GM23338 (cell line): ENCODE measurements at regions not wholly inside any gene's neighbourhood (a gene's known extent, or its start where the extent isn't known, plus 50 kb on each side); places are given as distances from the start of the nearest gene placed in this dataset.

Source experiments
- ATAC-seq: fragments of 200-7000 bp; cut with Tn5 transposase; 3 replicates; pipeline ENCODE4 v1.9.1; 2020
- DNase-seq: peaks from one replicate; pipeline ENCODE4 v3.0.0-alpha.2; 2015; ENCODE audit warnings: low spot score
- H2AFZ ChIP-seq: fragments of 200-600 bp; sonication (generic); 2 replicates; pipeline ENCODE4 v1.8.0; 2016; ENCODE audit warnings: antibody characterized with exemption, mild to moderate bottlenecking, moderate library complexity
- H3F3A ChIP-seq: fragments of 200-600 bp; sonication (generic); replicated peaks from 2 replicates; pipeline ENCODE4 v1.8.0; 2017; ENCODE audit warnings: antibody characterized with exemption, mixed run types, low read depth
- H3K27ac ChIP-seq: fragments of 200-600 bp; sonication (generic); 2 replicates; pipeline ENCODE4 v1.6.1; 2016; ENCODE audit warnings: low read depth
- H3K27me3 ChIP-seq: fragments of 200-600 bp; sonication (generic); 2 replicates; pipeline ENCODE4 v1.8.0; 2016; ENCODE audit warnings: mild to moderate bottlenecking, mixed run types, moderate library complexity; ENCODE audit not compliant: insufficient read depth
- H3K36me3 ChIP-seq: fragments of 200-600 bp; sonication (generic); 2 replicates; pipeline ENCODE4 v1.8.0; 2016; ENCODE audit warnings: mild to moderate bottlenecking; ENCODE audit not compliant: insufficient read depth
- H3K4me1 ChIP-seq: fragments of 200-600 bp; sonication (generic); 2 replicates; pipeline ENCODE4 v1.8.0; 2016; ENCODE audit warnings: mild to moderate bottlenecking, moderate library complexity; ENCODE audit not compliant: insufficient read depth
- H3K4me2 ChIP-seq: fragments of 200-600 bp; sonication (generic); 2 replicates; pipeline ENCODE4 v1.7.1; 2017; ENCODE audit warnings: mixed run types
- H3K4me3 ChIP-seq: fragments of 200-600 bp; sonication (generic); 2 replicates; pipeline ENCODE4 v1.6.1; 2016; ENCODE audit warnings: mixed run types
- H3K79me2 ChIP-seq: fragments of 200-600 bp; sonication (generic); replicated peaks from 2 replicates; pipeline ENCODE4 v1.8.0; 2017; ENCODE audit warnings: mild to moderate bottlenecking; ENCODE audit not compliant: insufficient read depth
- H3K9me2 ChIP-seq: fragments of 200-600 bp; sonication (generic); 2 replicates; pipeline ENCODE4 v1.8.0; 2017; ENCODE audit not compliant: insufficient read depth
- H4K20me1 ChIP-seq: fragments of 200-600 bp; sonication (generic); replicated peaks from 2 replicates; pipeline ENCODE4 v1.8.0; 2017; ENCODE audit warnings: mild to moderate bottlenecking; ENCODE audit not compliant: insufficient read depth
- H3K27ac Mint-ChIP-seq: 2 replicates; pipeline ENCODE4 v1.8.0; 2020; ENCODE audit warnings: inconsistent platforms, mild to moderate bottlenecking, moderate library complexity, mixed read lengths
- H3K27me3 Mint-ChIP-seq: 3 replicates; pipeline ENCODE4 v1.8.0; 2022; ENCODE audit warnings: low read depth, mild to moderate bottlenecking, moderate library complexity, mixed read lengths, inconsistent platforms; ENCODE audit not compliant: insufficient read depth, poor library complexity
- H3K36me3 Mint-ChIP-seq: 3 replicates; pipeline ENCODE4 v1.8.0; 2021; ENCODE audit warnings: low read depth, mild to moderate bottlenecking, inconsistent platforms, moderate library complexity, mixed read lengths
- H3K4me1 Mint-ChIP-seq: 3 replicates; pipeline ENCODE4 v1.8.0; 2020; ENCODE audit warnings: mild to moderate bottlenecking, inconsistent platforms, mixed read lengths
- H3K4me3 Mint-ChIP-seq: 3 replicates; pipeline ENCODE4 v1.8.0; 2021; ENCODE audit warnings: moderate library complexity, mild to moderate bottlenecking, inconsistent platforms, mixed read lengths
- H3K9me3 Mint-ChIP-seq: 3 replicates; pipeline ENCODE4 v1.8.0; 2020; ENCODE audit warnings: moderate library complexity, mild to moderate bottlenecking, inconsistent platforms, mixed read lengths
- CREB1 ChIP-seq: fragments of 250-450 bp; sonication (Bioruptor Pico); IDR thresholded peaks from 2 replicates; pipeline ENCODE4 v1.5.0; 2020; ENCODE audit warnings: low read depth, mild to moderate bottlenecking, moderate library complexity
- EZH2phosphoT487 ChIP-seq: fragments of 200-600 bp; sonication (generic); IDR thresholded peaks from one replicate; pipeline ENCODE4 v1.8.1; 2018; ENCODE audit warnings: antibody characterized with exemption; ENCODE audit not compliant: unreplicated experiment
- JUNB ChIP-seq: IDR thresholded peaks from one replicate; pipeline ENCODE4 v1.6.1; 2016; ENCODE audit warnings: antibody characterized with exemption; ENCODE audit not compliant: unreplicated experiment
- NANOG ChIP-seq: IDR thresholded peaks from 2 replicates; pipeline ENCODE4 v1.6.1; 2016; ENCODE audit warnings: antibody characterized with exemption, borderline replicate concordance
- POLR2AphosphoS5 ChIP-seq: IDR thresholded peaks from 2 replicates; pipeline ENCODE4 v1.6.1; 2016; ENCODE audit warnings: antibody characterized with exemption, low read depth
- STAT1 ChIP-seq: IDR thresholded peaks from one replicate; pipeline ENCODE4 v1.6.1; 2016; ENCODE audit warnings: antibody characterized with exemption; ENCODE audit not compliant: unreplicated experiment
- ZNF114 ChIP-seq: fragments of 250-450 bp; sonication (Bioruptor Pico); IDR thresholded peaks from 2 replicates; pipeline ENCODE4 v1.5.0; 2020; ENCODE audit warnings: mild to moderate bottlenecking, moderate library complexity
- ZNF331 ChIP-seq: fragments of 250-450 bp; sonication (Bioruptor Pico); IDR thresholded peaks from 2 replicates; pipeline ENCODE4 v1.5.0; 2020; ENCODE audit warnings: low read depth, mild to moderate bottlenecking, moderate library complexity
- TF ChIP-seq, protein P1 (sequence below): IDR thresholded peaks from 2 replicates; pipeline ENCODE4 v1.6.1; 2016; ENCODE audit warnings: antibody characterized with exemption

DNA sequence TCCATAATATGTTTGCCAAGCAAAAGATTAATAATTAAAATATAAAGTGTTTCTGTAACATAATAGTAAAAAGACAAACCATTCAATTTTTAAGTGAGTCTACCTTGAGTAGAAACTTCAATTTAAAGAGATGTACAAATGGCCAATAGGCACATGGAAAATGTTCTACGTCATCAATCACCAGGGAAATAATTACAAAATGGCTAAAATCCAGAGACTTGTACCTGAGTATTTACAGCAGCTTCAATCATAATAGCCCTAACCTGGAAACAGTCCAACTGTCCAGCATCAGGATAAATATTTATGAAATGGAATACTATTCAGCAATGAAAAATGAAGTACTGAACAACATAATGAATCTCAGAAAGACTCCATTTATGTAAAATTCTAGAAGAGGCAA lies 95.5 kb upstream of the FAR2 start:
- H3K9me3 Mint-ChIP-seq: no peaks in the 10 kb centered on the region
- no peak for ATAC-seq

DNA sequence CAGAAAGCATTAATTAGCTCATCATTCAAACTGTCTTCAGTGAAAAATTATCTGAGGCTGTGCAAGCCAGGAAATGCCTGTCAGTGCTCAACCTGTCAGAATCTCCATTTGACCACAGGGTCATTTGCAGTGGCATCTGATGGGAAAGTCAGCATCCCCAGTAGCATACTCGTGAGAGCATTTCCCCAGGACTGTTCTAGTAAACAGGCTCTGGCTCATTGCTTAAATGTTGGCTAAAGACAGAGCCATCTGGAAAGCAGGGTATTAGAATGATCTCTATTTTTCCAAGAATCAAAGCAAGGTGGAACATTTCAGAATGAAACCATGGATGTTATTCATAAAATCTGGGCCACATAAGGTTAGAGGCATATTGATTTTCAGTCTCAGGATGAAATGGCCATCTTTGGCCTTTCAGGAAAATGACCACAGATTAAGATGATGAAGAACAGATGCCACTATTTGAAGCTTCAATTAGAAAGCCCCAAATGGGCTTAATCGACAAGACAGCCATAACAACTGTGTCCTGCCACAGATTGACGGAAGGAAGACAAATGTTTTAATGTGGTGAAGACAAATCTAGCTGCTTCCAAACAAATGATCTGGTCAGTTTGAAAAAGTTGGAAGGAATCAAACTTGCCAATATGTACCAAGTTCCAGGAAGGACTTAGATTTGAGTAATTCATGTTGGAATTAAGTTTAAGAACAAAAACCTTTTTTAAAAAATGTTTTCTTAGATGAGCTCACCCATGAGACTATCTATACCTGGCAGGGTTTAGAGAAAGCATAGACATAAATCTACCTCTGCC lies 94.0 kb upstream of the FAR2 start:
- Histone ChIP-seq H3F3A (no peaks in the 10 kb centered on the region), H3K4me1 (no peaks in the 10 kb centered on the region), H3K27ac (no peak overlapping the region), H4K20me1 (no peaks in the 10 kb centered on the region), H3K79me2 (no peaks in the 10 kb centered on the region), H2AFZ (peak overlapping the region; percentile 0; the same call in 1 of the 2 replicates), H3K27me3 (no peaks in the 10 kb centered on the region), H3K4me3 (no peak overlapping the region), H3K9me2 (no peaks in the 10 kb centered on the region), H3K36me3 (no peaks in the 10 kb centered on the region), H3K4me2 (no peak overlapping the region)
- no peaks in the 10 kb centered on the region; the same call in 2 of the 3 replicates for H3K36me3 Mint-ChIP-seq
- H3K27ac Mint-ChIP-seq: no peak overlapping the region
- no peaks in the 10 kb centered on the region for H3K27me3 Mint-ChIP-seq
- H3K4me3 Mint-ChIP-seq: no peak overlapping the region
- TF ChIP-seq ZNF114 (no peak), NANOG (no peak)
- H3K4me1 Mint-ChIP-seq: no peaks in the 10 kb centered on the region
- H3K9me3 Mint-ChIP-seq: no peaks in the 10 kb centered on the region
- no peak for ATAC-seq
- DNase-seq: no peak

More for the DNA sequence above, 95.5 kb upstream of the FAR2 start:
- Histone ChIP-seq H4K20me1 (no peaks in the 10 kb centered on the region), H3K4me1 (no peaks in the 10 kb centered on the region), H3K27ac (no peak overlapping the region), H3K27me3 (no peaks in the 10 kb centered on the region), H3K4me2 (no peak overlapping the region), H3K79me2 (no peaks in the 10 kb centered on the region), H2AFZ (no peak overlapping the region), H3F3A (no peaks in the 10 kb centered on the region), H3K36me3 (no peaks in the 10 kb centered on the region), H3K9me2 (peaks cover 4% of the 10 kb centered on the region; the same call in 1 of the 2 replicates), H3K4me3 (no peak overlapping the region)
- no peak overlapping the region for H3K27ac Mint-ChIP-seq
- no peak for TF ChIP-seq ZNF331 (CRISPR knock-in tag)
- no peak for TF ChIP-seq CREB1 (CRISPR knock-in tag)
- TF ChIP-seq, protein P1, sequence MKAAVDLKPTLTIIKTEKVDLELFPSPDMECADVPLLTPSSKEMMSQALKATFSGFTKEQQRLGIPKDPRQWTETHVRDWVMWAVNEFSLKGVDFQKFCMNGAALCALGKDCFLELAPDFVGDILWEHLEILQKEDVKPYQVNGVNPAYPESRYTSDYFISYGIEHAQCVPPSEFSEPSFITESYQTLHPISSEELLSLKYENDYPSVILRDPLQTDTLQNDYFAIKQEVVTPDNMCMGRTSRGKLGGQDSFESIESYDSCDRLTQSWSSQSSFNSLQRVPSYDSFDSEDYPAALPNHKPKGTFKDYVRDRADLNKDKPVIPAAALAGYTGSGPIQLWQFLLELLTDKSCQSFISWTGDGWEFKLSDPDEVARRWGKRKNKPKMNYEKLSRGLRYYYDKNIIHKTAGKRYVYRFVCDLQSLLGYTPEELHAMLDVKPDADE: no peak
- TF ChIP-seq NANOG: no peak
- no peak for TF ChIP-seq JUNB
- TF ChIP-seq EZH2phosphoT487: no peak
- no peak for TF ChIP-seq STAT1
- no peak for TF ChIP-seq POLR2AphosphoS5
- no peaks in the 10 kb centered on the region; the same call in 2 of the 3 replicates for H3K36me3 Mint-ChIP-seq
- H3K4me3 Mint-ChIP-seq: no peak overlapping the region
- no peaks in the 10 kb centered on the region for H3K4me1 Mint-ChIP-seq
- H3K27me3 Mint-ChIP-seq: no peaks in the 10 kb centered on the region
- no peak for DNase-seq

DNA sequence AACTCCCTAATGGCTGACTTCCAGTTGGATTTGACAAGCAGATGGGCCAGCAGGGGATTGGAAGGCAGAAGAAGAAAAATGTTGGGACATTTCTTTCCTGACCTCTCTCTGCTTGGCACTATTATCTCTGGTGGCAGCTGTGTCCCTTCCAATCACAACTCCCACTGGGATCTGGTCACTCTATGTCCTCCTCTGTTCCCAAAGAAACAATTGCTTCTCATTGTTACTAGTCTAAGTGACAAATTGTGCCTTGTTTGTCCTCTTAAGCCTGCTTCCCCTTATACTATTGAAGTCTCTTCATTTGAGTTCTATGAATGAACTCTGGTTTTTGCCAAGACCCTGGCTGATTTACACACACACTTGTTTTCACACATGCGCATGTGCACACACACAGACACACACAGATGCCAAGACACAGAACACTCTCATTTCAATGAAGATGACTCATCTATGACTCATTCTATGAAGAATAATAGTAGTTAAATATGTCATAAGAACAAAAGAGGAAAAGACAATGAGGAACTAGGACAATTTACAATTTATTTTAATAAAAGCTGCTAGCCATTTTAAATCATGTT lies 83.0 kb upstream of the FAR2 start:
- no peak overlapping the region for H3K4me3 Mint-ChIP-seq
- Histone ChIP-seq H3K27me3 (no peaks in the 10 kb centered on the region), H2AFZ (no peak overlapping the region), H4K20me1 (no peaks in the 10 kb centered on the region), H3K79me2 (no peaks in the 10 kb centered on the region), H3K4me2 (no peak overlapping the region), H3F3A (no peaks in the 10 kb centered on the region), H3K9me2 (no peaks in the 10 kb centered on the region), H3K4me3 (no peak overlapping the region), H3K36me3 (no peaks in the 10 kb centered on the region), H3K27ac (no peak overlapping the region), H3K4me1 (peaks cover 18% of the 10 kb centered on the region)
- H3K27me3 Mint-ChIP-seq: no peaks in the 10 kb centered on the region
- no peak overlapping the region for H3K27ac Mint-ChIP-seq
- H3K36me3 Mint-ChIP-seq: peaks cover 3% of the 10 kb centered on the region; the same call in 2 of the 3 replicates
- no peak for DNase-seq
- no peak for ATAC-seq
- no peaks in the 10 kb centered on the region; the same call in 2 of the 3 replicates for H3K9me3 Mint-ChIP-seq
- peaks cover 24% of the 10 kb centered on the region for H3K4me1 Mint-ChIP-seq
